SK-N-SH (cell line): ENCODE measurements at regions not wholly inside any gene's neighbourhood (a gene's known extent, or its start where the extent isn't known, plus 50 kb on each side); places are given as distances from the start of the nearest gene placed in this dataset.

Experiments used
- CTCF ChIP-seq: fragments of 200-600 bp; sonication (generic); IDR thresholded peaks from 2 replicates; pipeline ENCODE4 v1.6.1; 2017; ENCODE audit warnings: antibody characterized with exemption, mild to moderate bottlenecking, moderate library complexity
- EP300 ChIP-seq, 2 experiments: IDR thresholded peaks; 2 replicates each; pipeline versions ENCODE4 v1.4.0 to v1.6.1; 2012; ENCODE audit warnings: borderline replicate concordance in 1 of 2, low read depth in 1 of 2, low read length in 1 of 2
- GABPA ChIP-seq: IDR thresholded peaks from 2 replicates; pipeline ENCODE4 v1.4.0; 2012; ENCODE audit warnings: low read depth, mild to moderate bottlenecking
- RXRA ChIP-seq: IDR thresholded peaks from 2 replicates; pipeline ENCODE4 v1.4.0; 2012; ENCODE audit warnings: low read depth, mild to moderate bottlenecking, borderline replicate concordance
- USF2 ChIP-seq: fragments of 150-350 bp; IDR thresholded peaks from 2 replicates; pipeline ENCODE4 v1.6.1; 2017; ENCODE audit warnings: antibody characterized with exemption, low read length, low read depth, borderline replicate concordance

GRCh38 chr5:97629276-97629675 is 446.2 kb upstream of the RIOK2 start:
- TF ChIP-seq EP300 (IDR thresholded peaks at IDR 0.05; ENCODE audit: borderline replicate concordance in 1 of 2, low read depth in 1 of 2, low read length in 1 of 2), result no peak
- TF ChIP-seq GABPA, result no peak
- no peak for TF ChIP-seq CTCF
- no peak for TF ChIP-seq USF2
- TF ChIP-seq RXRA, result no peak
